ENCODE measurements at regions not wholly inside any gene's neighbourhood (a gene's known extent, or its start where the extent isn't known, plus 50 kb on each side); places are given as distances from the start of the nearest gene placed in this dataset.

- ChIA-PET POLR2A (no interaction called here), CTCF (no interaction called here)
- DNase-seq (ENCODE audit: extremely low spot score), result no peak
- no peak for TF ChIP-seq CTCF (IDR thresholded peaks at IDR 0.05; ENCODE audit: control extremely low read depth, extremely low read depth, low read depth, missing control alignments)
These were observed 50.9 kb upstream of the PRICKLE2 start for GRCh38 chr3:64276131-64276530.
